ENCODE measurements at regions not wholly inside any gene's neighbourhood (a gene's known extent, or its start where the extent isn't known, plus 50 kb on each side); places are given as distances from the start of the nearest gene placed in this dataset.

GRCh38 chr2:235194836-235195235 lies 243.0 kb downstream of the SH3BP4 start:
- no peak overlapping the region for H3K4me3 ChIP-seq (ENCODE audit: low read depth, low read length)
- H3K36me3 ChIP-seq, result no peaks in the 10 kb centered on the region
- H3K9me3 ChIP-seq, result no peaks in the 10 kb centered on the region
- DNase-seq, result no peak
- H3K4me1 ChIP-seq, result no peaks in the 10 kb centered on the region
- H3K27me3 ChIP-seq, result peaks cover 15% of the 10 kb centered on the region
- TF ChIP-seq CTCF (IDR thresholded peaks at IDR 0.05; ENCODE audit: low read depth, low read length), result no peak

- no peak for DNase-seq
- peaks cover 14% of the 10 kb centered on the region for H3K27me3 ChIP-seq
- H3K36me3 ChIP-seq, result no peaks in the 10 kb centered on the region
- H3K4me1 ChIP-seq, result no peaks in the 10 kb centered on the region
- TF ChIP-seq CTCF (IDR thresholded peaks at IDR 0.05; ENCODE audit: low read depth, low read length), result no peak
- no peaks in the 10 kb centered on the region for H3K9me3 ChIP-seq
- H3K4me3 ChIP-seq (ENCODE audit: low read depth, low read length), result no peak overlapping the region
Observed at GRCh38 chr2:235195921-235196320, 244.1 kb downstream of the SH3BP4 start.

GRCh38 chr2:235199128-235199527 lies 247.3 kb downstream of the SH3BP4 start:
- Histone ChIP-seq H3K27me3 (no peaks in the 10 kb centered on the region), H3K4me3 (ENCODE audit: low read depth, low read length) (no peak overlapping the region), H3K9me3 (no peaks in the 10 kb centered on the region), H3K36me3 (no peaks in the 10 kb centered on the region), H3K4me1 (no peaks in the 10 kb centered on the region)
- no peak for TF ChIP-seq CTCF (IDR thresholded peaks at IDR 0.05; ENCODE audit: low read depth, low read length)
- DNase-seq, result no peak

GRCh38 chr2:235200216-235200615 lies 248.4 kb downstream of the SH3BP4 start:
- Histone ChIP-seq H3K27me3 (no peaks in the 10 kb centered on the region), H3K4me3 (ENCODE audit: low read depth, low read length) (no peak overlapping the region), H3K36me3 (no peaks in the 10 kb centered on the region), H3K4me1 (no peaks in the 10 kb centered on the region), H3K9me3 (no peaks in the 10 kb centered on the region)
- no peak for DNase-seq
- TF ChIP-seq CTCF (IDR thresholded peaks at IDR 0.05; ENCODE audit: low read depth, low read length), result no peak

- H3K36me3 ChIP-seq, result no peaks in the 10 kb centered on the region
- no peak overlapping the region for H3K4me3 ChIP-seq (ENCODE audit: low read depth, low read length)
- H3K4me1 ChIP-seq, result no peaks in the 10 kb centered on the region
- no peak for DNase-seq
- no peaks in the 10 kb centered on the region for H3K9me3 ChIP-seq
- no peak for TF ChIP-seq CTCF (IDR thresholded peaks at IDR 0.05; ENCODE audit: low read depth, low read length)
- no peaks in the 10 kb centered on the region for H3K27me3 ChIP-seq
Observed at GRCh38 chr2:235201756-235202155, 249.9 kb downstream of the SH3BP4 start.

GRCh38 chr2:235204948-235205347 lies 253.1 kb downstream of the SH3BP4 start:
- Histone ChIP-seq H3K4me1 (no peaks in the 10 kb centered on the region), H3K27me3 (0 out of 2 replicates have a peak, but pooled peaks cover 3% of the 10 kb centered on the region), H3K36me3 (no peaks in the 10 kb centered on the region), H3K4me3 (ENCODE audit: low read depth, low read length) (no peak overlapping the region), H3K9me3 (no peaks in the 10 kb centered on the region)
- TF ChIP-seq CTCF (IDR thresholded peaks at IDR 0.05; ENCODE audit: low read depth, low read length), result no peak
- DNase-seq, result no peak

All from BE2C (cell line).